Left renal cortex interstitium (tissue), 4 donors: ENCODE measurements at regions not wholly inside any gene's neighbourhood (a gene's known extent, or its start where the extent isn't known, plus 50 kb on each side); places are given as distances from the start of the nearest gene placed in this dataset.

ENCODE experiments used
- DNase-seq, 4 donors: peaks; one replicate each; pipeline ENCODE4 v3.0.0-alpha.2; 2013; ENCODE audit warnings: low read depth in 4 of 4, low spot score in 2 of 4, missing footprints in 1 of 4

- no peak for DNase-seq
Observed at GRCh38 chr3:163879172-163879571, 1199.1 kb downstream of the SI start.

DNA sequence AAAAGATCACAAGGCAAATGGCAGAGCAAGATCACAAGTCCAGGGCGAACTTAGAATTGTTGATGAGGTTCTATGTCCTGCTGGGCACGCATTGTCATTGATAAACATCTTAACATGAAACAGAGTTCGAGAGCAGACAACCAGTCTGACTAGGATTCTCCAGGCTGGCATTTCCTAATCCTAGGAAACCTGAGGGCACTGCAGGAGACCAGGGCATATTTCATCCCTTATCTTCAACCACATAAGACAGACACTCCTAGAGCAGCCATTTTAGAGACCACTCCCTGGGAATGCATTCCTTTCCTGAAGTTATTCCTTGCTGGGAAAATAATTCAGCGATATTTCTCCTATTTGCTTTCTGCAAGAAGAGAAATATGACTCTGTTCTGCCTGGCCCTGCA, 1199.9 kb downstream of the SI start:
- DNase-seq = no peak

DNA sequence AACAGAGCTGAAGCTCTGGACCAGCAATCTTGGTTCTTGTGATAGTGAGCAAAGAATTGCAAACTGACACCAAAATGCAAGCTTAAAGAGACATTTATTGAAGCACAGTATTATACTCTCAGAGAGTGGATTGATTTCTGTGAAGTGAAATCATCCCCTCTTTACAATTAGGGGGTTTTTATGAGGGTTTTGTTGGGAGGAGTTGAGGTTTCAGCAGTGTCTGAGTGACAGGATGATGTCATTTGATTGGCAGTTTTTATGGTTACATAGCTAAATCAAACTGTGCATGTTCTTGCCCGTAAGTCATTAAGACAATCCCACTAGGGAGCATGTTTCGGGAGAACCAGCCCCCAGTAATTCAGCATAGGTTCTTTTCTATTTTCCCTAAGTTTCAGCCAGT, 1200.5 kb downstream of the SI start:
- no peak for DNase-seq

DNA sequence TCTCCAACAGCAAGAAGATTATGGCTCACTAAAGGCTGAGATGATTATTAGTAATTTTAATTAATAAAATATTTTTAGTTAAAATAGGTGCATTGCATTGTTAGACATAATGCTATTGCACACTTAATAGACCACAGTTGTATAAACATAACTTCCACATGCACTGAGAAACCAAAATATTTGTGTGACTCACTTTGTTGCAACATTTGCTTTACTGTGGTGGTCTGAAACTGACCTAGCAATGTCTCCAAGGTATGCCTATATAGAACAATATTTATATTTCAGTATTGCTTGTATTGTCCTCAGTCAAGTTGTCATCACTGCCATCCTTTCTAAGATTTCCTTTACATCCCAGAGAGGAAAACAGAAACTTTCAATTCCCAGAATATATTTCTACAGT, 1215.2 kb downstream of the SI start:
- DNase-seq = no peak

DNA sequence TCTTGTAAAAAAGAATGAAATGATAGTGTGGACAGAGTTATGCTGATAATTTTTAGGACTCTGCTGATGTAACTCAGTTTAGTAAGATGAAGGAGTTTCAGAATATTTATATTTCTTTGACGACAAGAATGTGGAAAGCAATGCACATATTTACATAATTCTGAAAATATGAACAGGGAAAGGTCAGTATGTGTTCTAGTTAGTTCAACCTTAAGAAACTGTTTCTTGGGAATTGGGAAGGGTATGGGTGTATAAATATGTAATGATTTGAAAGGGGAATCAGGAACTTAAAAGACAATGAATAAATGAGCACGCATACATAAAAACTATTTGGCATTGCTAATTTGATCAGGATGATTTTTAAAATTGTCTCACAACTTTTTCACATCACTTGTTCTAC, 1226.1 kb downstream of the SI start:
- no peak for DNase-seq

GRCh38 chr3:163838769-163839168, 1239.5 kb downstream of the SI start:
- no peak for DNase-seq

GRCh38 chr3:163832547-163832946, 1245.7 kb downstream of the SI start:
- DNase-seq = no peak

DNA sequence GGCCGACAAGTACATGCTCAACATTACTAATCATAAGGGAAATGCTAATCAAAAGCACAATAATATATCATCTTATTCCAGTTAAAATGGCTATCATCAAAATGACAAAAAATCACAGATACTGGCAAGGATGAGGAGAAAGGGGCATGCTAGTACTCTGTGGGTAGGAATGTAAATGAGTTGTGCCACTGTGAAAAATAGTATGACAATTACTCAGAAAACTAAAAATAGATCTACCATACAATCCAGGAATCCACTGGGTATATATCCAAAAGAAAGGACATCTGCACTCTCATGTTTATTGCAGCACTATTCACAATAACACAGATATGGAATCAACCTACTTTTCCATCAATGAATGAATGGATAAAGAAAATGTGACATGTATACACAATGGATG, 1256.5 kb downstream of the SI start:
- DNase-seq = no peak

DNA sequence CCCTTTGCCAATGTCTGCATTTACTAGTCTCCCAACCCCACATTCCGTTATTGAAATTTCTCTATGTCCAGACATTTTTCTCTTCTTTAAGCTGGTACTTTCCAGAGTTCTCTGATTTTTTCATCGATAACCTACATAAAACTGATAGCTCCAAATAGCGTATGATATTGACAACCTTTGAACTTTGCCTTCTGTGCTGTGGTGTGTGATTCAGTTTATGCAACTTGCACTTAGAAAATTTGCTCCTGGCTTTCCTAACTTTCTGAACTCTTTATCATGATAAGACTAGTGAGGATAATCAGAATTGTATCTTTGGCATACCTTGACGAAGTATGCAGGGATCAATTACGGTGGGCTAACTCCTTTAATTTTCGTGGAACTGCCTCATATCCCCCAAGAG, 1261.3 kb downstream of the SI start:
- DNase-seq = no peak

DNA sequence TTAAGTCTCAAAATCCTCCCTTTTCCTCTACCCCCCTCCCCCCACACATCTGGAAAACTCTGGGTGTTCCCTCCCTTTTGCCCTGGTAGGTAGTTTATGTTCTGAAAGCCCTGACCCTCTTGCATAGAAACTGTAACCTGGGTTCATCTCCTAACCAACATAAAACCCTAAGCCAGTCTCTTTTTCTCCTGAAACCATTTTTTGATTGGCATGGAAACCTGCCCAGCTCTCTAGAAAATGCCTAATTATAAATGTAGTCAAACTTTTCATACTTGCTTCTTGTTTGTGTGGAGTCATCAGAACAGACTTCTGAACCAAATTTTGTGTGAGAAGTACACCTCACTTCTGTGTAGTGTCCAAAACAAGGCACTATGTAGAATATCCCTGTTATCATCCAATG, 1264.4 kb downstream of the SI start:
- DNase-seq = no peak

GRCh38 chr3:163812006-163812405, 1266.3 kb downstream of the SI start:
- DNase-seq = no peak

DNA sequence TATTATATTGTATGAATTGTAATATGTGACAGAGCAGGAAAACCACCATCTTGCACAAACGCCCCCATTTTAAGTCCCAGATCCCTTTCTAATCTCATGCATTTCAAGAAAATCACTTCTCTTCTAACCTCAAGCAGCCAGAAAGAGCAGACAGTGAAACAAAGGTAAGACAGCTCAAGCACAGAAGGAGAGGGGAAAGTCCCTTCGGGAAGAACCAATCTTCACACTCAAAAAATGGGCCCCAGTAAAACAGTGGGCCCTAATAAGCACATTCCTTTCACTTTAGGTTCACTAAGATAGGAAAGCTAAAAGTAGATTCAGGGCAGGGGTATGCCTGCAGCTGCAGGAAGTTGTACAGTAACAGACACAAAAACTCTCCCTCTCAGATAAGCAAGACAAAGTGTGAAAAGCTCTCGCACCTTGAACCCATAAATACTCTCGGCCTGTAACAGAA, 1268.7 kb downstream of the SI start:
- no peak for DNase-seq

DNA sequence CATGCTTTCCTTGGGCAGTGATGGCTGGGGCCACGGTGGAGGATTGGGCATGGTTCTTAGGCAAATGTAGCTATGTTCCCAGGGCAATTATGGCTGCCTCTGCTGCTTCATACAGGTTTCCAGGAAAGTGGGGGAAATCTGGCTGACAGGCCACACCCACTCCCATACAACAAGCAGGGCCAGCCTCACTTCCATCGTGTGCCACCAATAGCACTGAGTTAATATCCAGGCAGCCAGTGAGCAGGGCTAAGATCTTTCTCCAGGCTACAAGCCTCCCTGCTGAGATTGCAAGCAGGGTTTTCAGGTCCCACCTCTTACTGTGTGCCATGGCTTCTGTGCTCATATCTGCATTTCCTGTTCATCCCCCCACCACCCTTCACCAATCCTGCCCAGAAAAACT, 1291.9 kb downstream of the SI start:
- no peak for DNase-seq

DNA sequence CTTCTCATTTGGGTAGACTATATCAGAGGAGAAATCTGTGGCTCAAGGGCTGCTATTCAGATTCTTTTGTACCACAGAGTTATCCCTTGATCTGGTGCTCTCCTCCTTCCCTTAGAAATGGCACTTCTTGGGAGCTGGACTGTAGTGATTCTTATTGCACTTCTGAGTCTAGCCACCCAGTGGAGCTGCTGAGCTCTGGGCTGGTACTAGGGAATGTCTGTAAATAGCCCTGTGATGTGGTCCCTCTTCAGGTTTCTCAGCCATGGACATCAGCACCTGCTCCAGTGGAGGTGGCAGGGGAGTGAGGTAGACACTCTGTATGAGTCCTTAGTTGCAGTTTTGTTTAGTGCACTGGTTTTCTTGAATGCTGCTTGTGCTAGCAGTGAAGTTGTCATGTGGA, 1292.6 kb downstream of the SI start:
- no peak for DNase-seq

GRCh38 chr3:163779396-163780344, 1298.6 kb downstream of the SI start:
- no peak for DNase-seq

GRCh38 chr3:163776743-163777142, 1301.6 kb downstream of the SI start:
- DNase-seq = no peak

GRCh38 chr3:163773136-163773535, 1305.2 kb downstream of the SI start:
- DNase-seq = no peak

GRCh38 chr3:163768048-163768447, 1310.2 kb downstream of the SI start:
- DNase-seq = no peak

DNA sequence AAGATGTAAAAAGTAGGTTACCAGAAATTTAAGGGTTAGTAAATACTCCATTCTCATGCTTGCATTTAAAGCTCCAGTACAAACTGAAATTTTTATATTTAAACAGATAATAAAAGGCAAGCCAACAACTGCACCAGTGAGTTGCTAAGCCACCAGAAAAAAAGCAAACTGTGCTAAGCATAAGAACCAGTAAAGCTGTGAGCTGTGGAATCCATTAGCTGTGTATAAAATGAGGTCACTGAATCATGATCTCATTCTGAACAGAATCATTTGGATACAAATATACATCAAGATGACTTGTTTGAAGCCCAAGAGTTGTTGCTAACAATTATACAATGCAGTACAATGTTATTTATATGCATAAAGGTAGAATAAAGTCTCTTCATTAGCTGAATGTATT, 1312.2 kb downstream of the SI start:
- DNase-seq = no peak

DNA sequence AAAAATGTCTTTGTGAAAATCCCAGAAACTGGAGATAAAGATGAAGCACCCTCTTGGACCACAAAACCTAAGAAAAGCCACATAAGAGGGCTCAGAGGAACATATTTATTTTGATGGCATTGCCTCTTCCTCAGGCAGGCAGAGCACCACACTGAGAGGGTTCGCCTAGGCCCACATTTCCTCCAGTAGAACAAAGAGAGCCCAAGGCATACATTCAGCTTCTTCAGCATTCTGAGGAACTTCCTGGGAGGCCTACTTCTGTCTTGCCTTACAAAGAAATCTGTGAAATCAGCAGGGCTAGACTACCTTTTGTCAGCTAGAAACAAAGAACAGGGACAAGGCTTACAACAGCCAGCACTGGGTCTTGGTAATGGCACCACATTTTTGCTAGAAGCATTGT, 1325.3 kb downstream of the SI start:
- DNase-seq = no peak

GRCh38 chr3:163745204-163745603, 1333.1 kb downstream of the SI start:
- DNase-seq = no peak

DNA sequence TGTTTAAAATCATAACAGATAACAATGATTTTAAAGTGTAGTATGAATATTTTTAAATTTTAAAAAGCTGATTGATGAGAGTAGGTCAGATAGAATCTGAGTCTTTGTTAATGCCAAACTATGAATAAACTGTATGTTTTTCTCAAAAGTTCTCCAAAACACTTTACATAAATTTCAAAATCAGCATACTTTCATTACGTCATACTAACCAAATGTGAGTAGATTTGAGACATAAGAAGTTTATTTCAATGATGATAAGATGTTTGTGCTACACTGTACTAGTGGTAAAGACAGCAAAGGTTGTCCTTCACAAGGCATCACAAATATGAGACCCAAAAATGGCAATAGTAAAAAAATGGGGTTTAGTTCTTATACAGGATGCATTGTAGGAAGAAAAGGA, 1342.9 kb downstream of the SI start:
- no peak for DNase-seq

GRCh38 chr3:163730684-163731083, 1347.6 kb downstream of the SI start:
- DNase-seq = no peak
